HEK293T (cell line): ENCODE measurements at regions not wholly inside any gene's neighbourhood (a gene's known extent, or its start where the extent isn't known, plus 50 kb on each side); places are given as distances from the start of the nearest gene placed in this dataset.

Source experiments
- ARNT ChIP-seq: fragments of 450-650 bp; IDR thresholded peaks from 2 replicates; pipeline ENCODE4 v1.6.1; 2017; ENCODE audit warnings: mild to moderate bottlenecking
- BHLHE40 ChIP-seq: fragments of 450-650 bp; IDR thresholded peaks from 2 replicates; pipeline ENCODE4 v1.6.1; 2016; ENCODE audit warnings: mild to moderate bottlenecking, moderate library complexity, borderline replicate concordance
- CTBP1 ChIP-seq: fragments of 450-650 bp; IDR thresholded peaks from 2 replicates; pipeline ENCODE4 v1.6.1; 2016; ENCODE audit warnings: borderline replicate concordance
- ELF4 ChIP-seq: fragments of 450-650 bp; IDR thresholded peaks from 2 replicates; pipeline ENCODE4 v1.6.1; 2017; ENCODE audit warnings: antibody characterized with exemption
- FOXA1 ChIP-seq: fragments of 450-650 bp; IDR thresholded peaks from 2 replicates; pipeline ENCODE4 v1.6.1; 2016; ENCODE audit warnings: mild to moderate bottlenecking
- FOXK2 ChIP-seq: fragments of 450-650 bp; IDR thresholded peaks from 2 replicates; pipeline ENCODE4 v1.6.1; 2016; ENCODE audit warnings: mild to moderate bottlenecking
- FOXM1 ChIP-seq: fragments of 450-650 bp; IDR thresholded peaks from 2 replicates; pipeline ENCODE4 v1.6.1; 2017; ENCODE audit warnings: mild to moderate bottlenecking, borderline replicate concordance
- L3MBTL2 ChIP-seq: fragments of 450-650 bp; conservative IDR thresholded peaks from 2 replicates; pipeline ENCODE4 v1.6.1; 2016; ENCODE audit warnings: mild to moderate bottlenecking
- LEF1 ChIP-seq: fragments of 450-650 bp; IDR thresholded peaks from 2 replicates; pipeline ENCODE4 v1.6.1; 2017; ENCODE audit warnings: mild to moderate bottlenecking, borderline replicate concordance
- NFRKB ChIP-seq: fragments of 450-650 bp; IDR thresholded peaks from 2 replicates; pipeline ENCODE4 v1.6.1; 2016; ENCODE audit warnings: mild to moderate bottlenecking, moderate library complexity
- SP1 ChIP-seq: fragments of 450-650 bp; IDR thresholded peaks from 2 replicates; pipeline ENCODE4 v1.6.1; 2017
- SUZ12 ChIP-seq: fragments of 450-650 bp; IDR thresholded peaks from 2 replicates; pipeline ENCODE4 v1.6.1; 2016; ENCODE audit warnings: mild to moderate bottlenecking
- TF ChIP-seq, protein P1 (sequence below): fragments of 450-650 bp; IDR thresholded peaks from 2 replicates; pipeline ENCODE4 v1.6.1; 2016

DNA sequence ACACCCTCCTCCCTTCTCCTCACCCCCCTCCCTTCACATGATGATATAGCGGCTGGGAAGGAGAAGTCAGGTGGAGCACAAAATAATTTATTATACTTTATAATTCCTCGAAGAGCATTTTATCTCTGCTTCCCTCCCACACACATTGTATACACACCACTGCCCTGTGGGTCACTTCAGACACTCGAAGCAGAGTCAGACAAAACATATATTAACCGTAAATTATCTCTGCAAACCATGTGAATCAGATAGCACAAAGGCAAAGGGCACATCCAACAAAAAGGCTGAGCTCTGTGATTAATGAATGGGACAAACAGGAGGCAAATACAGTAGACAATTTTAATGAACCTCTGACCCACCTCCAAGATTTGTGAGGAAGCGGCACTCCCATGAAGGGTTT, 450.7 kb downstream of the GALC start:
- TF ChIP-seq NFRKB = no peak
- TF ChIP-seq BHLHE40 = no peak
- TF ChIP-seq, protein P1, sequence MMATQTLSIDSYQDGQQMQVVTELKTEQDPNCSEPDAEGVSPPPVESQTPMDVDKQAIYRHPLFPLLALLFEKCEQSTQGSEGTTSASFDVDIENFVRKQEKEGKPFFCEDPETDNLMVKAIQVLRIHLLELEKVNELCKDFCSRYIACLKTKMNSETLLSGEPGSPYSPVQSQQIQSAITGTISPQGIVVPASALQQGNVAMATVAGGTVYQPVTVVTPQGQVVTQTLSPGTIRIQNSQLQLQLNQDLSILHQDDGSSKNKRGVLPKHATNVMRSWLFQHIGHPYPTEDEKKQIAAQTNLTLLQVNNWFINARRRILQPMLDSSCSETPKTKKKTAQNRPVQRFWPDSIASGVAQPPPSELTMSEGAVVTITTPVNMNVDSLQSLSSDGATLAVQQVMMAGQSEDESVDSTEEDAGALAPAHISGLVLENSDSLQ = no peak
- no peak for TF ChIP-seq L3MBTL2
- TF ChIP-seq FOXK2 = no peak
- TF ChIP-seq CTBP1 = no peak
- no peak for TF ChIP-seq LEF1
- TF ChIP-seq ELF4 = no peak
- TF ChIP-seq SUZ12 = no peak
- TF ChIP-seq SP1 = no peak
- TF ChIP-seq FOXM1 = no peak
- no peak for TF ChIP-seq ARNT
- no peak for TF ChIP-seq FOXA1
